Spleen (tissue), 11 donors: ENCODE measurements at regions not wholly inside any gene's neighbourhood (a gene's known extent, or its start where the extent isn't known, plus 50 kb on each side); places are given as distances from the start of the nearest gene placed in this dataset.

Source experiments
- DNase-seq: peaks from one replicate; pipeline ENCODE4 v3.0.0-alpha.2; 2020
- H3K27ac ChIP-seq, 8 donors: fragments of 200-600 bp; sonication (generic) in 7 of 8; 1 replicate in 4 of 8; 2 replicates in 4 of 8; pipeline versions ENCODE4 v1.5.0 to v1.8.0; 2016 to 2021; ENCODE audit warnings: inconsistent platforms in 4 of 8, mild to moderate bottlenecking in 4 of 8, moderate library complexity in 1 of 8
- H3K27me3 ChIP-seq, 7 donors: fragments of 200-600 bp; sonication (generic) in 6 of 7; replicated peaks in 1 of 7; 1 replicate in 4 of 7; 2 replicates in 3 of 7; pipeline versions ENCODE4 v1.5.0 to v1.8.0; 2016 to 2021; ENCODE audit warnings: inconsistent platforms in 3 of 7, mild to moderate bottlenecking in 1 of 7
- H3K36me3 ChIP-seq, 6 donors: fragments of 200-600 bp; sonication (generic) in 5 of 6; 1 replicate in 4 of 6; 2 replicates in 2 of 6; pipeline versions ENCODE4 v1.5.0 to v1.8.0; 2016 to 2021; ENCODE audit warnings: inconsistent platforms in 2 of 6
- H3K4me1 ChIP-seq, 6 donors: fragments of 200-600 bp; sonication (generic) in 5 of 6; 1 replicate in 3 of 6; 2 replicates in 3 of 6; pipeline versions ENCODE4 v1.5.0 to v1.8.0; 2016 to 2021; ENCODE audit warnings: inconsistent platforms in 3 of 6
- H3K4me3 ChIP-seq, 8 donors: fragments of 200-600 bp; sonication (generic) in 7 of 8; 1 replicate in 4 of 8; 2 replicates in 4 of 8; pipeline versions ENCODE4 v1.5.0 to v1.8.0; 2016 to 2021; ENCODE audit warnings: inconsistent platforms in 4 of 8, mild to moderate bottlenecking in 4 of 8, moderate library complexity in 2 of 8
- H3K9me3 ChIP-seq, 8 donors: fragments of 200-600 bp; sonication (generic) in 7 of 8; 1 replicate in 4 of 8; 2 replicates in 4 of 8; pipeline versions ENCODE4 v1.5.0 to v1.8.0; 2016 to 2021; ENCODE audit warnings: inconsistent platforms in 4 of 8
- POLR2A ChIP-seq, 3 donors: fragments of 450-650 bp; IDR thresholded peaks; one replicate each; pipeline ENCODE4 v1.5.1; 2017; ENCODE audit warnings: antibody characterized with exemption in 3 of 3, mild to moderate bottlenecking in 1 of 3
- POLR2AphosphoS5 ChIP-seq, 3 donors: sonication (generic); formaldehyde crosslinking; IDR thresholded peaks; one replicate each; pipeline ENCODE4 v1.5.1; 2017; ENCODE audit warnings: antibody characterized with exemption in 3 of 3
- WGBS, 5 donors: extraction: QIAGEN DNeasy Blood & Tissue Kit in 3 of 5; methylation state at CpG; one replicate each; pipeline versions ENCODE4 v1.1.5 to v1.1.7; 2013 to 2018; 5-methylcytosine and 5-hydroxymethylcytosine counted together
- intact Hi-C: fragments of 100-400 bp; cut with DNase I; formaldehyde crosslinking; loops from one replicate; pipeline ENCODE4 v1.15.0; 2023; ENCODE audit warnings: low total_unique reads
- TF ChIP-seq, protein P1 (sequence below), 11 experiments: fragments of 200-600 bp in 7 of 11; fragments of 450-650 bp in 4 of 11; sonication (generic) in 4 of 11; IDR thresholded peaks in 8 of 11; conservative IDR thresholded peaks in 3 of 11; 1 replicate in 7 of 11; 2 replicates in 4 of 11; pipeline versions ENCODE4 v1.4.0 to v1.8.0; 2016 to 2021; ENCODE audit warnings: antibody characterized with exemption in 11 of 11, inconsistent platforms in 4 of 11, mild to moderate bottlenecking in 1 of 11
- donor health status: healthy with polysubstance abuse.
- donor health status: DM: no; HTN: no; CAD: no; lungs with moderate emphysema.
- donor health status: DM: no; HTN: no; CAD: no.
- donor health status: Bipolar disorder and iron deficiency.
- donor health status: healthy.
- donor health status: DM: no; HTN: no; CAD: no.
- donor health status: DM: yes; HTN: yes; CAD: no.

DNA sequence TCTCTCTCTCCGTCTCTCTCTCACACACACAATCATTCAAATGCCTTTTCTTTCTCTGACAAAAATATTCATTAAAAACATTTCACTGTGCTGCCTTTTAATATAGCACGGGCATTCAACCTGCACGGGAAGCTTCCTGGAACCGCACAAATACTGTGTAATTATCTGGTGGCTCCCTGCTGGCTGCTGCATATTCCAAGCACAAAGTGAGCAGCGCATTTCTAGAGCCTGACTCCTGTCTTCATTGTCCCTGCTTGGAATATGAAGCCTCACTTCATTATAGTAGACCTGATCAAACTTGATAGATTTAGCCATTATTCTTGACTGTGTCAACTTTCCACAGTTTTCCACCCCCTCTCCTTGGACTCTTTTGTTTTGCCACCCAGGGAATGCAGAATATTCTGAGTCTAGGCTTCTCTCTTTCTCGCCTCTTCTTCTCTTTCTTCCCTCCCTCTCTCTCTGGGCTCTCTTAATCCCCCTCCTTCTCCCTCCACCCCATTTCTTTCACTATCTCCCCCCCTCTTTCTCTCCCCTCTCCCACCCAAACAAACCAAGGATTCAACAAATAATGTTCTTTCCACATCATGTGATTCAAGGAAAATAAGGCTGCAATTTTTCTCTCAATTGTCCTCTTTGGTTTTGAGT is 672.1 kb upstream of the FANCL start:
- TF ChIP-seq POLR2A (IDR thresholded peaks at IDR 0.05) (no peak), POLR2AphosphoS5 (IDR thresholded peaks at IDR 0.05) (no peak)
- TF ChIP-seq, protein P1, sequence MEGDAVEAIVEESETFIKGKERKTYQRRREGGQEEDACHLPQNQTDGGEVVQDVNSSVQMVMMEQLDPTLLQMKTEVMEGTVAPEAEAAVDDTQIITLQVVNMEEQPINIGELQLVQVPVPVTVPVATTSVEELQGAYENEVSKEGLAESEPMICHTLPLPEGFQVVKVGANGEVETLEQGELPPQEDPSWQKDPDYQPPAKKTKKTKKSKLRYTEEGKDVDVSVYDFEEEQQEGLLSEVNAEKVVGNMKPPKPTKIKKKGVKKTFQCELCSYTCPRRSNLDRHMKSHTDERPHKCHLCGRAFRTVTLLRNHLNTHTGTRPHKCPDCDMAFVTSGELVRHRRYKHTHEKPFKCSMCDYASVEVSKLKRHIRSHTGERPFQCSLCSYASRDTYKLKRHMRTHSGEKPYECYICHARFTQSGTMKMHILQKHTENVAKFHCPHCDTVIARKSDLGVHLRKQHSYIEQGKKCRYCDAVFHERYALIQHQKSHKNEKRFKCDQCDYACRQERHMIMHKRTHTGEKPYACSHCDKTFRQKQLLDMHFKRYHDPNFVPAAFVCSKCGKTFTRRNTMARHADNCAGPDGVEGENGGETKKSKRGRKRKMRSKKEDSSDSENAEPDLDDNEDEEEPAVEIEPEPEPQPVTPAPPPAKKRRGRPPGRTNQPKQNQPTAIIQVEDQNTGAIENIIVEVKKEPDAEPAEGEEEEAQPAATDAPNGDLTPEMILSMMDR (IDR thresholded peaks at IDR 0.05 in 8 of 11, conservative IDR thresholded peaks at IDR 0.05 in 3 of 11), result no peak
- no peak overlapping the region for H3K27ac ChIP-seq
- H3K27me3 ChIP-seq, result no peaks in the 10 kb centered on the region
- DNase-seq, result no peak
- no peaks in the 10 kb centered on the region for H3K9me3 ChIP-seq
- H3K4me3 ChIP-seq, result no peak overlapping the region
- H3K36me3 ChIP-seq, result no peaks in the 10 kb centered on the region
- WGBS, 5 donors, result 73 to 82% (median 79%) methylated on average over 6 of the region's 6 CpGs
- intact Hi-C loops, result no loop called here
- no peaks in the 10 kb centered on the region for H3K4me1 ChIP-seq

DNA sequence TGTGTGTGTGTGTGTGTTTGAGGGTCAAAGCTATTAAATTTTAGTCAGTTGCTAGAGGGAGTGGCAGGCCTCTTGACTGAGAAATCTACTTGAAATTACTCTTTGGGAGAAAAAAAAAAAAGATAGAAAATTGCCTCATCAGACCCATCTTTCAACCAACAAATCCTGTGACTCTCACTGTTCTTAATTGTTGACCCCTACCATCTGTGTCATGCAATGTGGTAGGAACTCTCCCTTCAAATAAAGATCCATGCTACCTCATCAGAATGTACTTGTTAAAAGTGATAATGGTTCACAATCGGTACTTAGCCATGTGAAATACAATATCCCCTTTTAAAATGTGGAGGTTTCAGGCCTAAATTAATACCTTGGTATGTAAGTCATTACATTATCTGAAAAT is 670.8 kb upstream of the FANCL start:
- intact Hi-C loops, result no loop called here
- WGBS, 5 donors, result 80 to 97% (median 87%) methylated on average over 1 of the region's 1 CpG
- TF ChIP-seq POLR2A (IDR thresholded peaks at IDR 0.05), result no peak
- TF ChIP-seq POLR2AphosphoS5 (IDR thresholded peaks at IDR 0.05), result no peak
- TF ChIP-seq, protein P1 (IDR thresholded peaks at IDR 0.05 in 8 of 11, conservative IDR thresholded peaks at IDR 0.05 in 3 of 11), result no peak

DNA sequence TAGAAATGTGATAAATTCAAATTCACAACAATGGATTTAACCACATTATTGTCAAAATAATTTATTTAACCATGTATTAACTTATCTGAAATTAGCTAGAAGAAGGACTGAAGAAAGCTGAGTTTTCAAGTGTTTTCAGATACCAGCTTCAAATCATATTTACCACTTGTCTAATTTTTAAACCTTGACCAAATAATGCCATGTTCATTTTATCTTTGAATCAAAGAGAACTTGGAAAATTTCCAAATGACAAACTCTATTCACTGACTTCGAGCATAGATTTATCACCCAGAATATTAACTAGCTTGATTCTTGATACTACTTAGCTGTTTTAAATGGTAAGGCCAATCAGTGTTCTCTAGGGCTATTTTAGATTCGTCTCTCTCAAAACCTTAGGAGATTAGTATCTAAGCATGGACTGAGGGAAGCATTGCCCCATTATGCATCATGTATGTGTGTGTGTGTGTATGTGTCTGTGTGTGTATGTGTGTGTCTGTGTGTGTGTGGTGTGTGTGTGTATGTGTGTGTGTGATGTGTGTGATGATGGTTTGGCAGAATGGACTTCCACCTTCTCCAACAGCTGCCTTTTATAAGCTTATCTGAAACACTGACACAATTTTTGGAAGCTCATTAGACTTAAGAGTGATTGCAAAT is 667.5 kb upstream of the FANCL start:
- TF ChIP-seq POLR2A (IDR thresholded peaks at IDR 0.05) (no peak), POLR2AphosphoS5 (IDR thresholded peaks at IDR 0.05) (no peak)
- TF ChIP-seq, protein P1 (IDR thresholded peaks at IDR 0.05 in 8 of 11, conservative IDR thresholded peaks at IDR 0.05 in 3 of 11), result no peak
- WGBS, 5 donors, result 61 to 81% (median 69%) methylated on average over 2 of the region's 2 CpGs
- Histone ChIP-seq H3K4me1 (no peaks in the 10 kb centered on the region), H3K9me3 (no peaks in the 10 kb centered on the region), H3K36me3 (no peaks in the 10 kb centered on the region), H3K27ac (no peak overlapping the region), H3K4me3 (no peak overlapping the region), H3K27me3 (no peaks in the 10 kb centered on the region)
- DNase-seq, result no peak
- intact Hi-C loops, result no loop called here

More for the DNA sequence above, 670.8 kb upstream of the FANCL start:
- H3K27ac ChIP-seq, result no peak overlapping the region
- H3K4me1 ChIP-seq, result no peaks in the 10 kb centered on the region
- no peaks in the 10 kb centered on the region for H3K36me3 ChIP-seq
- no peaks in the 10 kb centered on the region for H3K9me3 ChIP-seq
- no peak for DNase-seq
- no peak overlapping the region for H3K4me3 ChIP-seq
- H3K27me3 ChIP-seq, result no peaks in the 10 kb centered on the region

DNA sequence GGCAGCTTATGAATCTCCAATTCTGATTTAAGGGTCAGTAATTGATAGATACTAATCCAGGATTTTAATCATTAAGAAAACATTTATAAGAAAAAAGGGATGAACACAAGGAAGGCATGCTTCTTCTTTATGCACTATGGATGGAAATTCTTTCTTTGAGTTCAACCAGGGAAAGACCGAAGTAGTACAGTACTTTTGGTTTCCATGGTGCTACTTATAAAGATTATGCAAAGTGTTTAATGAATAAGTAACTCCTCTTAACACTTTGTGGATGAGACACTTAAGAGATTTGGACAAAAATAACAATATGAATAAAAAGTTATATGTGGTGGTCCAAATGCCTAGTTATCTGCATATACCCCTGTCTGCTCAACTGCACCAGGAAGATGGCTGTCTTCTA is 666.5 kb upstream of the FANCL start:
- no peaks in the 10 kb centered on the region for H3K4me1 ChIP-seq
- H3K9me3 ChIP-seq, result no peaks in the 10 kb centered on the region
- no peak overlapping the region for H3K4me3 ChIP-seq
- TF ChIP-seq POLR2AphosphoS5 (IDR thresholded peaks at IDR 0.05), result no peak
- DNase-seq, result no peak
- intact Hi-C loops, result no loop called here
- WGBS, 5 donors, result 80 to 89% (median 84%) methylated on average over 1 of the region's 1 CpG
- no peaks in the 10 kb centered on the region for H3K36me3 ChIP-seq
- H3K27me3 ChIP-seq, result no peaks in the 10 kb centered on the region
- H3K27ac ChIP-seq, result no peak overlapping the region
